CD14-positive monocyte (primary cell): ENCODE measurements at regions not wholly inside any gene's neighbourhood (a gene's known extent, or its start where the extent isn't known, plus 50 kb on each side); places are given as distances from the start of the nearest gene placed in this dataset.

Source experiments
- DNase-seq, 3 donors: peaks; one replicate each; pipeline ENCODE4 v3.0.0-alpha.2; 2011 to 2022
- H2AFZ ChIP-seq: 2 replicates; pipeline ENCODE4 v1.6.0; 2012; ENCODE audit warnings: mild to moderate bottlenecking, low read depth, low read length, inconsistent platforms; ENCODE audit not compliant: insufficient read depth, poor library complexity, severe bottlenecking
- H3K27ac ChIP-seq, 2 donors: 1 replicate in 1 of 2; 2 replicates in 1 of 2; pipeline ENCODE4 v1.5.1; 2012 to 2013; ENCODE audit warnings: low read length in 2 of 2, control low read depth in 1 of 2, inconsistent platforms in 1 of 2, low read depth in 1 of 2, mild to moderate bottlenecking in 1 of 2
- H3K27me3 ChIP-seq, 2 donors: one replicate each; pipeline versions ENCODE4 v1.6.0 to v1.6.1; 2011 to 2013; ENCODE audit warnings: low read length in 2 of 2; ENCODE audit not compliant: control insufficient read depth in 2 of 2, insufficient read depth in 2 of 2
- H3K36me3 ChIP-seq, 2 donors: replicated peaks in 1 of 2; 1 replicate in 1 of 2; 2 replicates in 1 of 2; pipeline versions ENCODE4 v1.5.1 to v1.6.1; 2012 to 2013; ENCODE audit warnings: low read length in 2 of 2, control low read depth in 1 of 2, inconsistent platforms in 1 of 2, mild to moderate bottlenecking in 1 of 2; ENCODE audit not compliant: insufficient read depth in 2 of 2, control insufficient read depth in 1 of 2
- H3K4me1 ChIP-seq, 2 donors: 1 replicate in 1 of 2; 2 replicates in 1 of 2; pipeline versions ENCODE4 v1.5.1 to v1.6.1; 2012 to 2013; ENCODE audit warnings: low read length in 2 of 2, control low read depth in 1 of 2, inconsistent platforms in 1 of 2, mild to moderate bottlenecking in 1 of 2, moderate library complexity in 1 of 2; ENCODE audit not compliant: insufficient read depth in 2 of 2, control insufficient read depth in 1 of 2
- H3K4me2 ChIP-seq: replicated peaks from 2 replicates; pipeline ENCODE3; 2012; ENCODE audit warnings: low read length, moderate library complexity, mild to moderate bottlenecking; ENCODE audit not compliant: poor library complexity, severe bottlenecking; ENCODE audit errors: extremely low read depth
- H3K4me3 ChIP-seq, 3 experiments: fragments of 200-600 bp in 1 of 3; sonication (generic) in 1 of 3; replicated peaks in 1 of 3; 1 replicate in 2 of 3; 2 replicates in 1 of 3; pipeline ENCODE4 v1.5.1; 2011 to 2013; ENCODE audit warnings: low read length in 3 of 3, mild to moderate bottlenecking in 3 of 3, control low read depth in 2 of 3, low read depth in 2 of 3, inconsistent platforms in 1 of 3, moderate library complexity in 1 of 3
- H3K79me2 ChIP-seq: 2 replicates; pipeline ENCODE4 v1.6.0; 2012; ENCODE audit warnings: mild to moderate bottlenecking, control low read depth, inconsistent platforms, low read length, moderate library complexity; ENCODE audit not compliant: insufficient read depth
- H3K9ac ChIP-seq: 2 replicates; pipeline ENCODE4 v1.6.0; 2017; ENCODE audit warnings: low read length, mild to moderate bottlenecking; ENCODE audit not compliant: insufficient read depth, poor library complexity, severe bottlenecking
- H3K9me3 ChIP-seq, 2 donors: replicated peaks in 1 of 2; 1 replicate in 1 of 2; 2 replicates in 1 of 2; pipeline versions ENCODE4 v1.5.1 to v1.6.1; 2012 to 2013; ENCODE audit warnings: low read length in 2 of 2, control low read depth in 1 of 2; ENCODE audit not compliant: control insufficient read depth in 1 of 2, insufficient read depth in 1 of 2
- H4K20me1 ChIP-seq: 2 replicates; pipeline ENCODE4 v1.6.0; 2012; ENCODE audit warnings: mild to moderate bottlenecking, low read length, control low read depth, moderate library complexity; ENCODE audit not compliant: insufficient read depth
- H3K27ac Mint-ChIP-seq, 7 donors: one replicate each; pipeline ENCODE4 v1.8.0; 2020; ENCODE audit warnings: mild to moderate bottlenecking in 7 of 7, mixed read lengths in 7 of 7, moderate library complexity in 6 of 7, inconsistent platforms in 2 of 7
- H3K27me3 Mint-ChIP-seq, 3 donors: one replicate each; pipeline ENCODE4 v1.8.0; 2021 to 2022; ENCODE audit warnings: low read depth in 3 of 3, mild to moderate bottlenecking in 3 of 3, mixed read lengths in 3 of 3, moderate library complexity in 3 of 3, inconsistent platforms in 1 of 3
- H3K36me3 Mint-ChIP-seq, 2 donors: one replicate each; pipeline ENCODE4 v1.8.0; 2020; ENCODE audit warnings: mixed read lengths in 2 of 2, inconsistent platforms in 1 of 2, mild to moderate bottlenecking in 1 of 2
- H3K4me1 Mint-ChIP-seq: one replicate; pipeline ENCODE4 v1.8.0; 2020; ENCODE audit warnings: mild to moderate bottlenecking, mixed read lengths
- H3K4me3 Mint-ChIP-seq, 2 donors: one replicate each; pipeline ENCODE4 v1.8.0; 2020; ENCODE audit warnings: mild to moderate bottlenecking in 2 of 2, mixed read lengths in 2 of 2, moderate library complexity in 1 of 2
- H3K9me3 Mint-ChIP-seq, 7 donors: one replicate each; pipeline ENCODE4 v1.8.0; 2020 to 2022; ENCODE audit warnings: mixed read lengths in 7 of 7, mild to moderate bottlenecking in 6 of 7, moderate library complexity in 6 of 7, inconsistent platforms in 2 of 7
- WGBS: methylation state at CpG from one replicate; pipeline ENCODE4 v1.1.5; 2013; ENCODE audit warnings: missing lambda C conversion rate; ENCODE audit not compliant: insufficient coverage; 5-methylcytosine and 5-hydroxymethylcytosine counted together
- intact Hi-C, 2 donors: fragments of 100-400 bp; cut with micrococcal nuclease; formaldehyde crosslinking; loops; one replicate each; pipeline versions ENCODE4 v1.15.0 to v1.15.1; 2023
- TF ChIP-seq, protein P1 (sequence below): fragments of 200-600 bp; IDR thresholded peaks from one replicate; pipeline ENCODE4 v1.8.0; 2022; ENCODE audit warnings: antibody characterized with exemption, mild to moderate bottlenecking

DNA sequence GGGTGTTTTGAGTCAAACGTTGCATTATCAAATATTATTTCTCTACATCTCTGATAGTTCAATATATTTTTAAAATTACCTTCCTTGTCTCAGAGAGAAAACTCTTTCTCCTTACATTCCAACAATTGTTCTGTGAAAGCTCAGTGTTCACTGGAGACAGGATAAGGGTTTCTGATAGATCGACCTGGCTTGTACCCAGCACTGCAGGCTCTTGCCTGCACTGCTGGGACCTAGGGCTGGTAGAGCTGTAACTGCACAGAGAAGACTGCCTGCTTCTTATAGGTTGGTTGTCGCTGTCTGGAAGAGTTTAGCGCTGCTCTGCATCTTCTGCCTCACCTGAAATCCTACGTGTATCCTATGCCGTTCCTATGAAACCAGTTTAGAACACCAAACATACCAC, 249.9 kb upstream of the LRTM1 start:
- no peaks in the 10 kb centered on the region for H3K9me3 Mint-ChIP-seq
- Histone ChIP-seq H2AFZ (no peak overlapping the region), H4K20me1 (no peaks in the 10 kb centered on the region), H3K4me3 (no peak overlapping the region), H3K9me3 (no peaks in the 10 kb centered on the region), H3K4me2 (no peak overlapping the region), H3K4me1 (no peaks in the 10 kb centered on the region), H3K27ac (no peak overlapping the region), H3K27me3 (no peaks in the 10 kb centered on the region), H3K36me3 (no peaks in the 10 kb centered on the region), H3K79me2 (no peaks in the 10 kb centered on the region), H3K9ac (no peak overlapping the region)
- no peak overlapping the region for H3K27ac Mint-ChIP-seq
- H3K27me3 Mint-ChIP-seq, result peaks cover 2 to 4% (median 2%) of the 10 kb centered on the region in 3 donors
- H3K36me3 Mint-ChIP-seq, result no peaks in the 10 kb centered on the region
- intact Hi-C loops, result loop anchor here in 1 of 2 donors (10.0 kb wide), 1 partner anchor 323 kb away; no protein-coding TSS in a partner anchor
- DNase-seq, result no peak
- WGBS, result 90% methylated on average over 2 of the region's 6 CpGs
- no peaks in the 10 kb centered on the region for H3K4me1 Mint-ChIP-seq
- no peak overlapping the region for H3K4me3 Mint-ChIP-seq
- TF ChIP-seq, protein P1, sequence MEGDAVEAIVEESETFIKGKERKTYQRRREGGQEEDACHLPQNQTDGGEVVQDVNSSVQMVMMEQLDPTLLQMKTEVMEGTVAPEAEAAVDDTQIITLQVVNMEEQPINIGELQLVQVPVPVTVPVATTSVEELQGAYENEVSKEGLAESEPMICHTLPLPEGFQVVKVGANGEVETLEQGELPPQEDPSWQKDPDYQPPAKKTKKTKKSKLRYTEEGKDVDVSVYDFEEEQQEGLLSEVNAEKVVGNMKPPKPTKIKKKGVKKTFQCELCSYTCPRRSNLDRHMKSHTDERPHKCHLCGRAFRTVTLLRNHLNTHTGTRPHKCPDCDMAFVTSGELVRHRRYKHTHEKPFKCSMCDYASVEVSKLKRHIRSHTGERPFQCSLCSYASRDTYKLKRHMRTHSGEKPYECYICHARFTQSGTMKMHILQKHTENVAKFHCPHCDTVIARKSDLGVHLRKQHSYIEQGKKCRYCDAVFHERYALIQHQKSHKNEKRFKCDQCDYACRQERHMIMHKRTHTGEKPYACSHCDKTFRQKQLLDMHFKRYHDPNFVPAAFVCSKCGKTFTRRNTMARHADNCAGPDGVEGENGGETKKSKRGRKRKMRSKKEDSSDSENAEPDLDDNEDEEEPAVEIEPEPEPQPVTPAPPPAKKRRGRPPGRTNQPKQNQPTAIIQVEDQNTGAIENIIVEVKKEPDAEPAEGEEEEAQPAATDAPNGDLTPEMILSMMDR, result no peak

DNA sequence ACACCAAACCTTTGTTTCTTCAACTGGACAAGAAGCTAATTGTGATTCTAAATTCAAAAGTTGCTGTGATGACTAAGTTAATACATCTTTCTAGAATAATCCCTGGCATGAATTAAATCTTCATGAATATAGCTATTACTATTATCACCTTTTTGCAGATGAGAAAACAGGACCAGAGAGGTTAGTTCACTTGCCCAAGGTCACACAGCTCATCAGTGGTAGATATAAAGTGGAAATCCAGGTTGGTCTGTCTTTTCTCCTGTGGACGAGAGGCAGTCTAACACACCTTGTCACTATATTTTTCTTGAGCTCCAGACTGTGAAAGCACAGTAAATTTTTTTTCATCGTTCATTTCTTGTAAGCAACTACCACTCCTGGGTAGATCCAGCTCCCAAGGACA, 247.6 kb upstream of the LRTM1 start:
- no peaks in the 10 kb centered on the region for H3K4me1 Mint-ChIP-seq
- peaks cover 0 to 9% (median 0%) of the 10 kb centered on the region in 7 donors for H3K9me3 Mint-ChIP-seq
- H3K36me3 Mint-ChIP-seq, result no peaks in the 10 kb centered on the region
- Histone ChIP-seq H3K4me2 (no peak overlapping the region), H3K27ac (no peak overlapping the region), H2AFZ (no peak overlapping the region), H3K4me3 (no peak overlapping the region), H3K79me2 (no peaks in the 10 kb centered on the region), H3K27me3 (no peaks in the 10 kb centered on the region), H3K36me3 (no peaks in the 10 kb centered on the region), H3K9ac (no peak overlapping the region), H3K4me1 (no peaks in the 10 kb centered on the region), H3K9me3 (no peaks in the 10 kb centered on the region), H4K20me1 (no peaks in the 10 kb centered on the region)
- WGBS, result no CpG with 5 or more reads among the region's 2 CpGs
- peaks cover 2 to 3% (median 2%) of the 10 kb centered on the region in 3 donors for H3K27me3 Mint-ChIP-seq
- DNase-seq, result no peak
- no peak overlapping the region for H3K4me3 Mint-ChIP-seq
- no peak overlapping the region for H3K27ac Mint-ChIP-seq
- intact Hi-C loops, result loop anchor here in 1 of 2 donors (10.0 kb wide), 1 partner anchor 321 kb away; no protein-coding TSS in a partner anchor
- TF ChIP-seq, protein P1, result no peak
